HG03565 (cell line): ENCODE measurements at regions not wholly inside any gene's neighbourhood (a gene's known extent, or its start where the extent isn't known, plus 50 kb on each side); places are given as distances from the start of the nearest gene placed in this dataset.

Source experiments
- ATAC-seq: cut with Tn5 transposase; IDR thresholded peaks from one replicate; pipeline ENCODE4 v1.9.1; 2021; ENCODE audit warnings: mild to moderate bottlenecking, moderate library complexity; ENCODE audit not compliant: unreplicated experiment

GRCh38 chr6:54440549-54440948 lies 132.3 kb downstream of the TINAG start:
- ATAC-seq = no peak

- no peak for ATAC-seq
These were observed 132.8 kb downstream of the TINAG start for GRCh38 chr6:54441020-54441419.

GRCh38 chr6:54441687-54442248 lies 133.5 kb downstream of the TINAG start:
- no peak for ATAC-seq

- ATAC-seq = no peak
These were observed 137.0 kb downstream of the TINAG start for GRCh38 chr6:54445207-54445606.

GRCh38 chr6:54448617-54449016 lies 140.4 kb downstream of the TINAG start:
- ATAC-seq = no peak

- ATAC-seq = no peak
These were observed 143.3 kb downstream of the TINAG start for GRCh38 chr6:54451516-54451915.

GRCh38 chr6:54463354-54464024 lies 155.2 kb downstream of the TINAG start:
- no peak for ATAC-seq

GRCh38 chr6:54465649-54466300 lies 157.5 kb downstream of the TINAG start:
- no peak for ATAC-seq

GRCh38 chr6:54467384-54467783 lies 159.1 kb downstream of the TINAG start:
- no peak for ATAC-seq

GRCh38 chr6:54473328-54473727 lies 165.1 kb downstream of the TINAG start:
- no peak for ATAC-seq

- ATAC-seq = no peak
These were observed 166.7 kb downstream of the TINAG start for GRCh38 chr6:54474898-54475297.

GRCh38 chr6:54481091-54481490 lies 172.8 kb downstream of the TINAG start:
- no peak for ATAC-seq

- no peak for ATAC-seq
These were observed 183.2 kb downstream of the TINAG start for GRCh38 chr6:54491431-54491830.

- ATAC-seq = no peak
These were observed 184.9 kb downstream of the TINAG start for GRCh38 chr6:54493138-54493537.

GRCh38 chr6:54503144-54503543 lies 194.9 kb downstream of the TINAG start:
- no peak for ATAC-seq

- ATAC-seq = no peak
These were observed 206.8 kb downstream of the TINAG start for GRCh38 chr6:54515013-54515412.

- ATAC-seq = no peak
These were observed 207.5 kb downstream of the TINAG start for GRCh38 chr6:54515713-54516112.

GRCh38 chr6:54516321-54516720 lies 208.1 kb downstream of the TINAG start:
- ATAC-seq = no peak

GRCh38 chr6:54519161-54519560 lies 210.9 kb downstream of the TINAG start:
- ATAC-seq = no peak

- no peak for ATAC-seq
These were observed 217.5 kb downstream of the TINAG start for GRCh38 chr6:54525731-54526130.

GRCh38 chr6:54533567-54533966 lies 225.3 kb downstream of the TINAG start:
- ATAC-seq = no peak

- ATAC-seq = no peak
These were observed 227.3 kb downstream of the TINAG start for GRCh38 chr6:54535568-54535967.
